Glutamatergic neuron (in vitro differentiated cells): ENCODE measurements at regions not wholly inside any gene's neighbourhood (a gene's known extent, or its start where the extent isn't known, plus 50 kb on each side); places are given as distances from the start of the nearest gene placed in this dataset.

Experiments
- DNase-seq: peaks from one replicate; pipeline ENCODE4 v3.0.0; 2022
- H3K27ac Mint-ChIP-seq: one replicate; pipeline ENCODE4 v1.8.0; 2020; ENCODE audit warnings: mild to moderate bottlenecking, mixed read lengths, inconsistent platforms; ENCODE audit not compliant: unreplicated experiment
- H3K27me3 Mint-ChIP-seq: one replicate; pipeline ENCODE4 v1.8.0; 2020; ENCODE audit warnings: mild to moderate bottlenecking, moderate library complexity, mixed read lengths, inconsistent platforms; ENCODE audit not compliant: unreplicated experiment
- H3K36me3 Mint-ChIP-seq: one replicate; pipeline ENCODE4 v1.8.0; 2020; ENCODE audit warnings: mild to moderate bottlenecking, mixed read lengths, inconsistent platforms; ENCODE audit not compliant: unreplicated experiment
- H3K4me1 Mint-ChIP-seq: one replicate; pipeline ENCODE4 v1.8.0; 2020; ENCODE audit warnings: mild to moderate bottlenecking, low read depth, mixed read lengths, inconsistent platforms; ENCODE audit not compliant: unreplicated experiment
- H3K4me3 Mint-ChIP-seq: one replicate; pipeline ENCODE4 v1.8.0; 2020; ENCODE audit warnings: mild to moderate bottlenecking, mixed read lengths, inconsistent platforms; ENCODE audit not compliant: unreplicated experiment
- H3K9me3 Mint-ChIP-seq: one replicate; pipeline ENCODE4 v1.8.0; 2020; ENCODE audit warnings: mild to moderate bottlenecking, moderate library complexity, mixed read lengths, inconsistent platforms; ENCODE audit not compliant: unreplicated experiment
- TF ChIP-seq, protein P1 (sequence below): fragments of 200-600 bp; sonication (generic); IDR thresholded peaks from one replicate; pipeline ENCODE4 v1.5.0; 2021; ENCODE audit not compliant: partially characterized antibody, unreplicated experiment

DNA sequence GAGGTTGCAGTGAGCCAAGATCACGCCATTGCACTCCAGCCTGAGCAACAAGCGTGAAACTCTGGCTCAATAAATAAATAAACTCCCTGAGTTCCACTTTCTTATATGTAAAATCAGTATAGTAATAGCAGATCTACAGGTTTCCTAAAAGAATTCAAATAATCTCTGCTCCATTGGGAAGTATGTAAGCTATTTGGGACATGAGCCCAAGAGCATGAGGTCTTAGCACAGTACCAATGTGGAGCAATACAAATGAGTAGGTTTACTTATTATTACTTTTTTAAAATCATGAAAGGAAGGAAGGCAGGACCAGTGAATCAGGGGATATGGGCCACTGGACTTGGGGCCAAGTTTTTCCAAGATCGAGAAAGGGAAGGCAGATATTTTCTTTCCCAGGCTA, 216.9 kb upstream of the DIO2 start:
- Mint-ChIP-seq H3K9me3 (no peaks in the 10 kb centered on the region), H3K36me3 (no peaks in the 10 kb centered on the region), H3K4me3 (no peak overlapping the region), H3K27me3 (no peaks in the 10 kb centered on the region), H3K4me1 (peaks cover 2% of the 10 kb centered on the region), H3K27ac (no peak overlapping the region)
- TF ChIP-seq, protein P1, sequence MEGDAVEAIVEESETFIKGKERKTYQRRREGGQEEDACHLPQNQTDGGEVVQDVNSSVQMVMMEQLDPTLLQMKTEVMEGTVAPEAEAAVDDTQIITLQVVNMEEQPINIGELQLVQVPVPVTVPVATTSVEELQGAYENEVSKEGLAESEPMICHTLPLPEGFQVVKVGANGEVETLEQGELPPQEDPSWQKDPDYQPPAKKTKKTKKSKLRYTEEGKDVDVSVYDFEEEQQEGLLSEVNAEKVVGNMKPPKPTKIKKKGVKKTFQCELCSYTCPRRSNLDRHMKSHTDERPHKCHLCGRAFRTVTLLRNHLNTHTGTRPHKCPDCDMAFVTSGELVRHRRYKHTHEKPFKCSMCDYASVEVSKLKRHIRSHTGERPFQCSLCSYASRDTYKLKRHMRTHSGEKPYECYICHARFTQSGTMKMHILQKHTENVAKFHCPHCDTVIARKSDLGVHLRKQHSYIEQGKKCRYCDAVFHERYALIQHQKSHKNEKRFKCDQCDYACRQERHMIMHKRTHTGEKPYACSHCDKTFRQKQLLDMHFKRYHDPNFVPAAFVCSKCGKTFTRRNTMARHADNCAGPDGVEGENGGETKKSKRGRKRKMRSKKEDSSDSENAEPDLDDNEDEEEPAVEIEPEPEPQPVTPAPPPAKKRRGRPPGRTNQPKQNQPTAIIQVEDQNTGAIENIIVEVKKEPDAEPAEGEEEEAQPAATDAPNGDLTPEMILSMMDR, result no peak
- DNase-seq, result no peak

DNA sequence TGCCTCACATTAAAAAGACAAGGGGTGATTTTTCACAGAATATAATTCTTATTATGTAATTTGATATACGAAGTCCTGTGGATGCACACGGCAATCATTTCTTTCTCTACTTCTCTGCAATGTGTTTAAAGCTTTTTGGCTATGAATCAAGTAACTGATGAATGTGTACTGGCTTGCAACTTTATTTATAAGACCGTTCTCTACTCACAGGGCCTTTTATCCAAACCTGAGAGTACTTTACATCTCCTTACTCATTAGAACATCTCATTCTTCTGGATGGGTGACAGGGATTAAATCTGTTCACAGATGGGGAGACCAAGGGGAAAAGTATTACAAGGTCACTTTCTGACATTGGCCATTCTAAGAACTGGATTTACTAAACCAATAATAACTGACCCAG, 215.8 kb upstream of the DIO2 start:
- Mint-ChIP-seq H3K4me1 (peaks cover 2% of the 10 kb centered on the region), H3K4me3 (no peak overlapping the region), H3K27ac (no peak overlapping the region), H3K36me3 (no peaks in the 10 kb centered on the region), H3K9me3 (no peaks in the 10 kb centered on the region), H3K27me3 (no peaks in the 10 kb centered on the region)
- no peak for DNase-seq
- TF ChIP-seq, protein P1, result no peak

DNA sequence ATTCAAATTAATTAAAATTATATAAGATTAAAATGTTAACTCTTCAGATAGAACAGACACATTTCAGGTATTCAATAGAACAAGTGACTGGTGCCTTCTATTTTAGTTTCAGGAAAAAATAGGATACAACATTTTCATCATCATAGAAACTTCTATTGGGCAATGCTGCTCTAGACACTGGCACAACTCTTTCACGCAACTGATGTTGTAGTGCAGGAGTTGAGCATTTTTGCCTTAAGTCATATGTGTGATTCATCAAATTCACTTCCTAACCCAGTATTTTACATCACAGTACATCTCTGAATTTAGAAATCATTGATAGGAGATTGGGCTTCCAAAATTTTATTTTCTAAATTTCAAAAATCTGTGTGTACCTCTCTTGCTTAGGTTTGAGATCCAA, 215.4 kb upstream of the DIO2 start:
- Mint-ChIP-seq H3K27ac (no peak overlapping the region), H3K4me3 (no peak overlapping the region), H3K4me1 (peaks cover 1% of the 10 kb centered on the region), H3K27me3 (no peaks in the 10 kb centered on the region), H3K9me3 (no peaks in the 10 kb centered on the region), H3K36me3 (no peaks in the 10 kb centered on the region)
- DNase-seq, result no peak
- TF ChIP-seq, protein P1, result no peak

DNA sequence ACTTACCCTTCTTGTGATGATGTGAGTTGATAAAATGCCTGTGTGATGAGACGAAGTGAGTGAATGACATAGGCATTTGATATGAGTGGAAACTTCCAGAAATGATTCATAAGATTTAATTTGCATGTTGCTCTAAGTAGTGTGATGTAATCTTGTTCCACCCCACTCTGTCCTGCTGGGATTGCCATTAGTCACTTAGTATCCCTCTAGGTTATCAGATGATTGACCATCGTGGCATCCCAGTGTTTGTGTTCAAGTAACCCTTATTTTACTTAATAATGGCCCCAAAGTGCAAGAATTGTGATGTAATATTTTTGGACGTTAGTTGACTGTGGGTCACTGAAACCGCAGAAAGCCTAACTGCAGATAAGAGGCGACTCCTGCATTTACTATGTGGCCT, 214.4 kb upstream of the DIO2 start:
- Mint-ChIP-seq H3K4me1 (no peaks in the 10 kb centered on the region), H3K36me3 (no peaks in the 10 kb centered on the region), H3K27ac (no peak overlapping the region), H3K4me3 (no peak overlapping the region), H3K9me3 (no peaks in the 10 kb centered on the region), H3K27me3 (no peaks in the 10 kb centered on the region)
- TF ChIP-seq, protein P1, result no peak
- no peak for DNase-seq

DNA sequence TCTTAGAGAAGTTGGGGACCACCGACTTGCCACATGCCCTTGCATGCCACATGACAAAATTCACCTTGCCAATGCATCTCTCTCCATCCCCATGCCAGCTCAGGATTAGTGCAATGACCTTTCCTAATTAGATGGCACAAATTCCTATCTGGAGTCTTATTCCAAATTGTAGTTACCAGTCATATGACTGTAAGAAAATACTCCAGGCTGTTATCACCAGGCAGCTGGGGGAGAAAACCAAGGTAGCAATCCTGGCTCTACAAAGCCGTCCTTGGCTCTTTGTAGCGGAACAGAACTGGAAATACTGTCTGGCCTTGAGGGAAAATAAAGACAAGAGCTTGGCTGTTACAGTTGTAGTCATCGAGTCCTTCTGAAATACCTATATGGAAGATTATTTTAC, 208.5 kb upstream of the DIO2 start:
- H3K27me3 Mint-ChIP-seq, result no peaks in the 10 kb centered on the region
- H3K9me3 Mint-ChIP-seq, result no peaks in the 10 kb centered on the region
- no peaks in the 10 kb centered on the region for H3K4me1 Mint-ChIP-seq
- H3K4me3 Mint-ChIP-seq, result no peak overlapping the region
- H3K27ac Mint-ChIP-seq, result no peak overlapping the region
- no peaks in the 10 kb centered on the region for H3K36me3 Mint-ChIP-seq
- DNase-seq, result no peak
- TF ChIP-seq, protein P1, result no peak
